ENCODE measurements at regions not wholly inside any gene's neighbourhood (a gene's known extent, or its start where the extent isn't known, plus 50 kb on each side); places are given as distances from the start of the nearest gene placed in this dataset.
"Not testable (repeated sequence)": the region's sequence is repeated elsewhere in the genome, so short reads cannot be mapped to it uniquely, and the experiment has no call there.

DNA sequence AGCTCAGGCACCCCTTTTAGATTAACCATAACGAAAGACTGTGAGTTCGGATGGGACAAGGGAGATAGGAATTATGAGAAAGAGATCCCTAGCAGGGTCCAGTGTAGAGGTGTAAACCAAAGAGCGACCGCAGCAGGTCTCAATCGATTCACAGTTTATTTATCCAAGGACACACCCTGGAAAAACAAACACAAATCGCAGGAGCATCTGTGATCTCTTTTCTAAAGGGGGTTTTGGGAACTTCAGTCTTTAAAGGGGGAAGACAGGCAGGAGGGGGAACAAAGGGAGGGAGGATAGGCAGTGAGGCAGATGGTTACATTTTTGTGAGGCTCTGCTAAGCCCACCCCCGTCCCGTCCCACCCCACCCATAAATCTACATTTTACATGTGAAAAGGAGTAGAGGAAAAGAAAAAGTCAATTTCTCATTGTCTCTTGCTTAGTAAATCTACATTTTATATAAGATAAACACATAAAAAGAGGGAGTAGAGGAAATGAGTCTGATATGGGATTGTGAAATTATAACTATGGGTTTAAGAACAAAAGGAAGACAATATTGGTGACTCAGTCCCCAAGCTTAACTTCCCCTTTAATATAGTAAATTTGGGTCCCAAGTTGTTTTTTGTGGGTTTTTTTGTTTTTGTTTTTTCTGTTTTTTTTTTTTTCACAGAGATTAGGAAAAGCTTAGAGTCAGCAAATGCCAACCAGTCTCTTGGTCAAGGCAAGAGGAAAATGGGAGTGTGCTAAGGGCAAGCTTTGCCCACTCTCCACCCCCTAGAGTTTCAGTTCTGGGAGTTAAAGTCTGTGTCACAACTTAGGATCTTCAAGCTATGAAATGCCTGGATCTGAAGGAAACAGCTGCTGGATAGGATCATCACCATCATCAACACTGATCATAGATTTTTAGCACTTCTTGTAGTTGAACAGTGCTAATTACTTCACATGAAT, 160.9 kb upstream of the CDH5 start:
- DNase-seq = no peak

DNA sequence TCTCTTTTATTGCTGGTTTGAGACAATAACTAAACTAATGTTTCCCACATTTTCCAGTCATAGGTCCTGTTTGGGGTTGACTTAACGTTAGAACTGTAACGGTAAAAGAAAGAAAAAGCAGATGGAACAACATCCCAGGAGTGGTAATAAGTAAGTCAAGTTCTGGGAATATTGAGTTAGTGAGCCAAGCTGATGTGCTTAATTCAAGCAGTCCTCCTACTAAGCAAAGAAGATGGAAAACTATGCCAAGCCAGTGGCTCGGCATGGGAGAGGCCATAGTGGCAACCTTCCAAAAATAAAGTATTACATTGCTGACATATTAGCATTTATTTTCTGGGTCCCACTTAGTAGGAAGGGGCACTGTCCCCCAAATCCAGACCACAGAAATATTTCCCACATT, 161.7 kb upstream of the CDH5 start:
- DNase-seq = no peak

DNA sequence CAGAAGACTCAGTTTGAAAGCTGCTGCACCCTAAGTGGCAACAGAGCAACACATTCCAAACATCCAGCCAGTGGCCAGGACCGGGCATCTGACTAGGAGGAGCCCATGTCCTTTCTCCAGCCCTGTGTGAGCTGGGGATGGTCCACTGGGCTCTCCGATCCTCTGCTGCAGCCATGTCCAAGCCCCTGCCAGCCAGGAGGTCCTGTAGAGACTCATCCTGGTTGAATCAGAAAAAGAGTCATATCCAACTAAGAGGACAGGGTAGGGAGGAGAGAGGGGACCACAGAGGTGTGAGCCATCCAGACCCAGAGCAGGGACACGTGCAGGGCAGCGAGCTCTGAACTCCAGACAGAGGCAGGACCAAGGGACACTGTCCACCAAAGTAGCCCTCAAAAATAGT, 163.0 kb upstream of the CDH5 start:
- no peak for DNase-seq

DNA sequence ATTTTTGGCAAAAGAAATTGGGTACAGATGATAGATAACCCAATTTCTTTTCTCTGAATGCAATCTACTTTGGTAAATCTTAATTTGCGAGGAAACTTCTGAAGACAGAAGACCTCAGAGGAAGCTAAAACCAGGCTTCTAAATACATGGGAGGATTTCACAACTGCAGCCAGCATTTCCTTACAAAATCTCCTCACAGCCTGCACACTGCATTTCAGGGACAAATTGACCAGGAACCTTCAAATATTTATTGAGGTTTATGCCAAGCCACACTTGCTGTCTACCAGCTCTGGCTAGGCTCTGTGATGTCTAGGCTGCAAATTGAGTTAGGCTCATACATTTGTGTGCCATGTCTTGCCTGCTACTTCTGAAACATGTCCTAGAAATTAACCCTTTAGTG, 167.3 kb upstream of the CDH5 start:
- no peak for DNase-seq

DNA sequence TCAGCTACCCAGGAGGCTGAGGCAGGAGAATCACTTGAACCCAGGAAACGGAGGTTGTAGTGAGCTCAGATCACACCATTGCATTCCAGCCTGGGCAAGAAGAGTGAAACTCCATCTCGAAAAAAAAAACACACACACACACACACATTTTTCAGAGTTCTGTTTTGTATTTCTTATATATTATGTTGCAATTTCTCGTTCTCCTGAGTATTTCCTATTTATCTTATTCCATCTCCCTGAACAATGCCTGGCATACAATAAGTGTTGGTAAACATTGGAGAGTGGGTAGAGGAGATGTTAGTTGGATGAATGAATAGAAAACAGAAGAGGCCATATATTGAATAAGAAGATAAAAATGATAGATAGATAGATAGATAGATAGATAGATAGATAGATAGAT, 167.8 kb upstream of the CDH5 start:
- DNase-seq = no peak

DNA sequence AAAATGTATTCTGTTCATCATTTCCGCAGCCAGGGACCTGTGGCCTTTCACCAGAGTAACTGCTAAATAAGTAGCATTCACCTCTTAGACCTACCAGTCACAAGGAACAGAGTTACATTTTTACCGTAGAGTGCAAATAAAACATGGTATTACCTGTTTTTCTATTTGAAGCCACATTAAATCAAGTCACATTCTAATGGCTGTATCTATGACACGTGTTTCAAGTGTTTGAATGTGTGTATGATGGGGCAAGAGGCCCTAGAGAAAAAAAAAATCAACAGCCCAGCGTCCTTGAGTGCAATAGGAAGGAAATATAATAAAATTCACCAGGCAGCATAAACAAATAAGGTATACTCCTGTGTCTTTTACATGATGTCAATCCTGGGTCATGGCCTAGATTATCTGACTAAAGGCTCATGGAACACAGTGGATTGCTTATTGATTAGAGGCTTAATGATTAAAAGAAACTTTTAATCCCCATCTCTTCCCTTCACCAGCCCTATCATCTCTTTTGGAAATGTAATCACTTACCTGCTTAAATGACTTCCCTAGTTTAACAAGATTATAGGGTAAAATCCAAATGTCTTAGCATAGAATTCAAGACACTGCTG, 168.7 kb upstream of the CDH5 start:
- no peak for DNase-seq

DNA sequence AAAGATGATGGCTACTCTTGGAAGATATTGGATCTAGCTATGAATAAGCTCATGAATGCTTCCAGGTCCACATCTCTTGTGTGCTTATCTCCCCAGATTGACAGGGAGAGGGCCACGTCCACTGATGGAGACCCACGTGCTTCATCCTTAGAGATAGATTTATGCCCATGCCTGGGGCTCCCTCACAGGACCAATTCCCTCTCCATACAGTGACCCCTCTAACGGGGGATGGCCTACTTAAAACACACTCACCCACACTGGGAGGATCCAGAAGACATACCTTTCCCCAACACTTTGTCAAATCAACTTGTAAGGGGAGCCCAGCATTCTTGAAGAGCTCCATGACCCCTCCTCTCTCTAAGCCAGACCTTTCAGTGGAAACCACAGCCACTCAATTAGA, 169.7 kb upstream of the CDH5 start:
- DNase-seq = no peak

DNA sequence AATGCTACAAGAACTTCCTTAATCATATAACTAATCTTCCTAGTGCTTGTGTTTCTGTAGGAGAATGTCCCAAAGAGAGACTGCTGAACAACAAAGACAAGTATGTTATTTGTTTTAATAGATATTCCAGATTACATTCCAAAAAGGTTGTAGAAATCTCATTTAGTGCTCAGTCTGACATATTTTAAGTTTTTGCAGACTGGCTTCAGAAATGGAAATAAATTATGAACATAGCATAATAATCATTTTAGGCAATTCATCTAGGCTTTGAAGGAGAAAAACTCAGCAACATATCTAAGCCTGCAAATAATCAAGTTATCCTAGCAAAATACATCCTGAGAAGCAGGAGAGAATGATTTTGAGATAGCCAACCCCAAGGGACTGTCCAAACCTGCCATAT, 171.6 kb upstream of the CDH5 start:
- DNase-seq = no peak

DNA sequence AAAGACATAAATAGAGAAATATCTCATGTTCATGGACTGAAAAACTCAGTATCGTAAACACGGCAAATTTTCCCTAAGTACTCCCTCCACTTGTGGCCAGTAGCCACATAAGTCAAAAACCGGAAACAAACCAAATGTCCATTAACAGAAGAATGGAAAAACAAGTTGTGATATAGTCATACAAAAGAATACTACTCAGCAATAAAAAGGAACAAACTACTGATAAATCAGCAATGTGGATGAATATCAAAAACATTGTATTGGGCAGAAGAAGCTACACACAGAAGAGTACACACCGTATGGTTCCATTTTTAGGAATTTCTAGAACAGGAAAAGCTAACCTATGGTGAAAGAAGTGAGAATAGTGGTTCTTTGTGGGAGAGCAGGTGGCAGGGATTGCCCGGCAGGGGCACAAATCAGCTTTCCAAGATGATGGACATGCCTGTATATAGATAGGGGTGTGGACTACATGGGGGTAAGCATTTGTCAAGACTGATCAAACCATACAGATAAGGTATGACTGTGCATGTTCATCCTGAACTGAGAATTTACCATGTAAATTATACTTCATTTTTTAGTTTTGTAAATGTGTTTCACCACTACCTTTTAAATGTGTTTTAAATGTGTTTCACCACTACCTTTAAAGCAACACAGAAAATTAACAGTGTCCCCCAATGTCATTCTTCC, 172.8 kb upstream of the CDH5 start:
- DNase-seq = no peak

DNA sequence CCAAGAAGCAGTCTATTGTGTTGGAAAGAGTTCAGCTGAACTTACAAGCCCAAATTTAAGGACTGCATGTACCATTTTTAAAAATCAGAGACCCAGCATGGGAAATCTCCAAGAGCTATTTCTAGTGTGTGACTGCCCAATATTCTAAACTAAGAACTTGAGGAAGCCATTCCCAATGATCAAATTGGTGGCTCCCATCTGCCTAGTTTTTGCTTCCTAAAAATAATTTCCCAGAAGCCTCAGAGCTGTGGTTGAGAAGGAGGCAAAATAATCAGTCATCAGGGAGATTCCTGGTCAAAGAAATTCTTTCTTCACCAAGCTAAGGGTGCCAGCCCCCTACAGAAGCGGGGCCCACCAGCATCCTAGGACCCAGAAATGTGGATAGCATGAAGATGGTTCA, 176.1 kb upstream of the CDH5 start:
- DNase-seq = no peak

DNA sequence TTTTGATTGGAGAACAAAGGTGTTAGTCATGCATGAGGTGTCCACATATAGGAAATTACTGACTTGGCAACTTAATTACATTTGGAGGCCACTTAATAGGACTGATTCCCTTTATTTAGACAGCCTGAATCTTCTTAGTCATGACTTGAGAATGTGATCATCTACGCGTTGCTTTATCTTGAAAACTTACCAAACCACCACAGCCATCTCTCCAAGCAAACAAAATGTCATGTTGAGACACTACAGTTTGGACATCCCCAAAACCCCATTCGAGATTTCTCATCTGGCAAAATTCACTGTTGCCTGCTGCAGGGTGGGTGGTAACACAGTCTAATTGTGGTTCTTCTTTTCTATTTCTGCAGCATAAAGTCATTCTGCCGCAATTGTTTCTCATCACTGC, 176.5 kb upstream of the CDH5 start:
- DNase-seq = no peak

DNA sequence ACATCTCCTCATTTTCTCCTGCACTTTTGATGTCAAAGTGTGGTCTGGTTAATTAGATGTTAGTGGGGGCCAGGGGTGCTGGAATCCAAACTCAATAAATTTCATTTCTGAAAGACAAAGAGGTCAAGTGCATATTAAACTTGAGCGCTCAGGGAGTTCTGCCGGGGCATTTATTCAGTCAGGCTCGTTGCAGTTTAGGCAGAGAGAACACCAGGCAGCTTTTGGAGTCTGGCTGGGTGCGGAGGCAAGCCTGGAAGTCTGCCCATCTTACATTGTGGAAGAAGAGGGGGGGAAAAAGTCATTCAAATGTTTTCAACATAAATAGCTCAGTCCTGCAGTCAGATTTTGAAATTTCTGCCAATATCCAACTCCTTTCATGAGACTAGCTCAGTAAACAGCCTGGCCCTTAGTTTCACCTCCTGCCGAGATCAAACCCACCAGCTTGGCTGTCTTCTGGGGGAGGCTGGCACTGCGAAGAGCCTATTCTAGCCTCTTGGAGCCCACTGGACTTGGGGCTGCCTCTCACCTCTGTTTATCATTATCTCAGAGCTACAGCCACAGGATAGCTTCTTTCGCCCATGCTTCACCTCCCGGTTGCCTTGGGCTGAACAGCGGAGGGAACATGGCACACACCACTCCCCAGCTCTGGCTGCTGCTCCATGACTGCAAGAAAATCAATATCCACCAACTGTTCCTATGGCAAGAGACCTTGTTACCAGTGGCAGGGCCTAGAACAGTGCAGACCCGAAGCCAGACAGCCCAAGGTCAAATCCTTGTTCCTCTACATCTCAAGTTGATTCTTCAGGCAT, 177.4 kb upstream of the CDH5 start:
- DNase-seq = no peak

DNA sequence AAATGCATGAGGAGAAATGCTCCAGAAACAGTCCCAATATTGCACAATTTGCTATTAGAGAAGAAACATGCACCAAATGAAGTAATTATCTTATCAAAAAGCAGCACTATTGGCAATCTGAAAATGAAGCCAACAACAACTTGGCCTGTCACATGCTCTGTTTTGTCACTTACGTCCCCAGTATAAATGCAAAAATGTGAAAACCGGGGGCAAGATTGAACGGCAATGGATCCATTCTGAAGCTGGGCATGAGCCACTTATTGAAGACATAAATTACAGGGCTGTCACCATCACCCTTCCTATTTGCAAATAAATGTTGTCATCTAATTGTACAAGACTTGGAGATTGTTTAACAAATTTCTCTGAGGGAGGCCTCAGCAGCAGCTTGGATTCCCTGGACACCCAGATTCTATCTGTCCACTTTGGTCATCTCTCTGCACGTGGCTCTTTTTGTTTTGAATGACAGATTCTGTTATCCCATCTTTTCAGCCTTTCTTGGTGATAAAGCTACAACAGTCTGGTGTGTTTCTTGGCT, 180.2 kb upstream of the CDH5 start:
- no peak for DNase-seq

DNA sequence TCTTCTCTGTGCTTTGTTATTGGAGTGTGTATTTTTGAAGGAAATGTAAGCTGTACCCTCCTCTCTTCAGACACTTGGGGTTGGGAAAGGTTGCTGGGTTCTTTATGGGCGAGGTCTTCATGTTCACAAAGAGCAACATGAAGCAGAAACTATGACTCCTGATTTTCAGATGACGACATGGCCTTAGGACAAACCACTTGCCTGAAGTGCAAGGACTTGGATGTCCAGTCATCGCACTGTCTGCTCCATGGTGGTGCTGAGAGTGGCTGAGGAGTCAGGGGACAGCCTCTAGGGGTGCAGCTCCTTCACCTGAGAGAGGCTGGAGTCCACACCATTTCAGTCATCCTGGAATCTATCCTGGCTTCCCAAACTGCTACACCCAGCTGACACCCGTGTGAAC, 183.9 kb upstream of the CDH5 start:
- no peak for DNase-seq

DNA sequence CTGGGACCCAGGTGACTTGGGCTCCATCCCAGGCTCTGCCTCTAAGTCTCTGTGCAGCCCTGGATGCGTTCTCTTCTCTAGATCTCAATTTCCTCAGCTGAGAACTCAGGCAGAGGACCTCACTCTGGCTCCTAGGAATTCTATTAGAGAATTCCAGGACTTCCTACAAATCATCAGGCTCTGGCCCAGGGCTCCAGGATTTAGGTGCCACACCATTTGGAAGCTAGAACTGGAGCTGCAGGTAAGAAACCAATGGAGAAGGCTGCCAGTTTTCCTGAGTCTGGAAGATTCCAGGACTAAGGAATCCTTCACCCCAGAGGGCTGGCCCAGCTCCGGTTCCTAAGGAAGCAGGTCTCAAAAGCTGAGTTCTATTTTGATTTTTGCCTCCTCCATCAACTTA, 189.8 kb upstream of the CDH5 start:
- no peak for DNase-seq

DNA sequence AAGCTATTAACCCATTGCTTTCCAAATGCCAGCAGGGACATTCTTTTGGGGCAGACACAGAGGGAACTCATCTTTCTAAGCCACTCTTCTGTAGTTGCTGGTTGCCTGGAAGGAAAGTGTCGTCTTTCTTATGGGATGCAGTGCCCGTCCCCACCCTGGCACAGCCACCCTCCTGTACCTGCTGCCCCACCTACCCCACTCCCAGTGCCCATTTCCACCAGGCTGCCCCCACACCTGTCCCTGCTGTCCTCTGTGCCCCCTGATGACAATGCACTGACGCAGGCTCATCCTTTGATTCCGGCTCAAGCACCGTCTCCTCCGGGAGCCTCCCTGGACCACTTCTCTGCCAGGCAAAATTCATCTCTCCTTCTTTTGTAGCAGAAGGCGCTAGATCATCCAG, 190.4 kb upstream of the CDH5 start:
- no peak for DNase-seq

DNA sequence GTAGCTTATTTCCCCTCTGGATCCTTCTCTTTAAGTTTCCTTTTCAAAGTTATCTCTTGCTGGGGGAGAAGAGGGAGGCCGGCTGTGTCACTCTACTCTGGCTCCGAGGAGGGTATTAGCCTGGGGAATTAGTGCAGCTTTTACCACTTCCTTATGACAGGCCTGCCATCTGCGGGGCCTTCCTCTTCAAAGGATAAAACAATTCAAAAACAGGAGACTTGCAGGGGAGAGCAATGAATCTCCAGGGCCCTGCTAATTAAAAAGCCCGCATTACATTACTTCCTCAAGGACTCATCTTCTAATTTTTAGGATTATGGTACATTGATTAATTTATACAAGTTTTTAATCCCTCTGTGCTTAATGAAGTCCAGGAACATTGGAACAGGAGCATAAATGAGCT, 190.9 kb upstream of the CDH5 start:
- no peak for DNase-seq

DNA sequence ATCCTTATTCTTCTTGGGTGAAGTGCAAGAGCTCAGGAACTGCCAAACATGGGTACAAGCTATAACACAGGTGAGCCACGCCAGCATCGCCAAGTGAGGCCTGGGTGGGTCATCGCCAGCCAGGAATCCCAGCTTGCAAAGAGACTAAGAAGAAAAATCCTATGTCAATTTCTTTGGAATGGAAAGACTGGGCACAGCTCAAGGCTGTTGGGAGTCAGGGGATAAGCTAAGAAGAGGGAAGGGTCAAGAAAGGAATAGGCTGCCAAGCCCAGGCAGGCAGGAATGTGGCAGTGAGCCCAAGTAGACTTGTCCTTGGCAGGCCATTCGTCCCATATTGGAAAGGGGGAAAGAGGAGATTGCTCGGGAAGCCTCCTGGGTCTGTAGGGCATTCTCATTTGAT, 191.4 kb upstream of the CDH5 start:
- no peak for DNase-seq

DNA sequence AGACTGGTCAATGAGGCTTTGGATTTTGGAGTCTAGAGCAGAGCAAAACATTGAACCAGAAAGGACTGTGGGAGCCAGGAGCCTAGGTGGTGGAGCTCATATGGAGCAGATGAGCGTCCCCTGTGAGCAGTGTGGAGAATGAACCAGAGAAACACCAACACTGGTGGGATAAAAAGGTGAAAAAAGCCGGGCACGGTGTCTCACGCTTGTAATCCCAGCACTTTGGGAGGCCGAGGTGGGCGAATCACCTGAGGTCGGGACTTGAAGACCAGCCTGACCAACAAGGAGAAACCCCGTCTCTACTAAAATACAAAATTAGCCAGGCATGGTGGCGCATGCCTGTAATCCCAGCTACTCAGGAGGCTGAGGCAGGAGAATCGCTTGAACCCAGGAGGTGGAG, 192.7 kb upstream of the CDH5 start:
- DNase-seq = not testable (repeated sequence)

DNA sequence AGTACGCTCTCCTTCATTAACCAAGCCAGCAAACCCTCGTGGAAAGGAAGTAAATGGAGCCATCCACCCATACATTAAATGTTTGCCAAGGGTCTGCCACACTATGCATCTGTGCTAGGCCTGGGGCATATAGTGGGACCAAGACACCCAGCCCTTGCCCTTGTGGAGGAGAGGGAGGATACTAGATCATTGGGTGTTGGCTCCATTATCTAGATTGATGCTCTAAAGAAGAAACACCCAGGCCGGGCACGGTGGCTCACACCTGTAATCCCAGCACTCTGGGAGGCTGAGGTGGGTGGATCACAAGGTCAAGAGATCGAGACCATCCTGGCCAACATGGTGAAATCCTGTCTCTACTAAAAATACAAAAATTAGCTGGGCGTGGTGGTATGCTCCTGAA, 193.3 kb upstream of the CDH5 start:
- not testable (repeated sequence) for DNase-seq

DNA sequence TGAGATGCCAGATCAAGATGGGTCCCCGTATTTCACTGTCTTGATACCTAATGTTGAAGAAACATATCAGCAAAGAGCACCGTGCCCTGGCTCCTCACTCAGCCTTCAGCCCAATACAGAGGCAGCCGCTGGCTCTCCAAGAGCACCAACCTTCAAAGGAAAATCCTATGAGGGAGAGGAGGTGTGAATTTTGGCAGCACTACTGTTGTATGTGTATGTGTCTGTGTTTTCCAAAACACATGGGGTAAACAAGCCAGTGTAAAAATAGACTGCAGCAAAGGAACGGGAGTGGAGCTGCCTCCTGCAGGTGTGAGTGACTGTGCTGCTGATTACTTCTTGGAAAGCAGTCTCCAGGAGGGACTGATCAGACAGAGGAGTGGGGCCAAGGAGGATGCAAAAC, 194.0 kb upstream of the CDH5 start:
- DNase-seq = no peak

DNA sequence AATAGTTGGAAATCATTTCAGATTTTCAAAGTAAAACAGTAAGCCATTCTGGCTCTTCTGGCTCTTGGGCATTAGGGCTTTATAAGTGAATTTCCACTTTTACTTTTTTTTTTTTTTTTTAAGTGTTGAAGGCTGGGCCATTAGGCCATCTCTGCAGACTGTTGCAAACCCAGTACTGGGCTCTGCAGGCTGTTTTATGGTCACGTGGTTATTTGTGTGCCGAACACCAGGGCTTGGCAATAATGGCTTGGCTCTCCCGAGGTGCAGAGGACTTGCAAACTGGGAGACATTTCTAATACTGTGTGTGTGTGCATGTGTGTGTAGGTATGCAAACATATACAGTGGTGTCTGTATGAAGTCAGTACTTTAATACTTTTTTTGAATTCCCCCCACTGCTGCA, 194.9 kb upstream of the CDH5 start:
- DNase-seq = no peak

DNA sequence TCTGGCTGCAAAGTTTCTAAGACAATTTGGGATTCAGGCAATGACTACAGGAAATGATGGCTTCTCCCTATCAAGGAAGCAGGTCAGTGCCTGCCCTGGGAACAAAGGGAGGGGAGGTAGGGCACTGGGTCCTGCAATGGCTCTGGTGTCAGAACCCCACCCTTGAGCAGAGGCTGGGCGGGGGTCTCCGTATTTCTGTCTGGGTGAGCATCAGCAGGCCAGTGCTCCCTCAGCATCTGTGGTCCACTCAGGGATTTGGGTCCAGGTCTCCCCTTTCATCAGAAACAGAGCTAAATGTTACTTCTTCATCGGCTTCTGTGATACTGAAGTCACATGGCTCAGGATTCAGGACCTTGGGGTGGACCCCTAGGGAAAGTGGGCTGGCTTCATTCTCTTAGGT, 195.5 kb upstream of the CDH5 start:
- no peak for DNase-seq
